ENCODE measurements at regions not wholly inside any gene's neighbourhood (a gene's known extent, or its start where the extent isn't known, plus 50 kb on each side); places are given as distances from the start of the nearest gene placed in this dataset.

DNA sequence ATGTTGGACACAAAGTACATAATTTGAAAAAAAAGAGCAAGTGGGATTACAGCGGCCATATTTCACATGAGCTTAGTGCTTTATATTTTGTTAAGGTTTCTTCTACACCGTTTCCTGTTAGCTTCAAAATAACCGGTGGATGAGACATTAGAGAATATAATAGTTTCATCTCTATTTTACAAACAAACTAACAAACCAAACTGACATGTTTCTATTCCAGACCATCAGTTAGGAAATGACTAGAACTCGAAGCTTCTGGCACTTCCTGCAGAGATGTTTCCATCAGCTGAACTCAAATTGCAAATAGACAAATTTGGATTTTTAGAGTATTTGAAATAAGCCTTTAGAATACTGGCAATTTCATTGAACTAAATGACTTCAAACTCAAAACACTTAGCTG lies 86.5 kb downstream of the MTRR start:
- no peak for DNase-seq

- DNase-seq: no peak
Measured at GRCh38 chr5:7957329-7957728, 88.4 kb downstream of the MTRR start.

GRCh38 chr5:7960142-7960541 lies 91.2 kb downstream of the MTRR start:
- no peak for DNase-seq

GRCh38 chr5:7961540-7961939 lies 92.6 kb downstream of the MTRR start:
- no peak for DNase-seq

- no peak for DNase-seq
Measured at GRCh38 chr5:7970816-7971215, 101.9 kb downstream of the MTRR start.

- no peak for DNase-seq
Measured at GRCh38 chr5:7976411-7977190, 107.7 kb downstream of the MTRR start.

DNA sequence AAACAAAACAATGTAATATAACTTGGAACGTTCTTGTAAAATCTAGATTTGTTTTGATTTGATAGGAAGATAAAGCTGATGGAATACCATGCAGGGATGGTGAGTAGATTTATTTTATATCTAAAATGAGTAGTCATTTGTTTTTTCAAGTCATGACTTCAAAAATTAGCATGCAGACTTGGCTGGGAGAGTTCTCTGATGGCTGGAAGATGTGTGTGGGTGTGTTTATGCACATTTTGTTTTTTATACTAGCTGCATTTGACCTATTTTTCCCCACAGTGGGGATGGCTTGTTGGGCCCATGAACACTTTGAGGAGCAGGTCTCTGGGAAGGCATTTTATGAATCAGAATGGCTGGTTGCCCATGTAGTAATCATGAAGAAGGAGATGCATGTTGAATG lies 109.2 kb downstream of the MTRR start:
- no peak for DNase-seq

GRCh38 chr5:7978991-7979390 lies 110.0 kb downstream of the MTRR start:
- no peak for DNase-seq

DNA sequence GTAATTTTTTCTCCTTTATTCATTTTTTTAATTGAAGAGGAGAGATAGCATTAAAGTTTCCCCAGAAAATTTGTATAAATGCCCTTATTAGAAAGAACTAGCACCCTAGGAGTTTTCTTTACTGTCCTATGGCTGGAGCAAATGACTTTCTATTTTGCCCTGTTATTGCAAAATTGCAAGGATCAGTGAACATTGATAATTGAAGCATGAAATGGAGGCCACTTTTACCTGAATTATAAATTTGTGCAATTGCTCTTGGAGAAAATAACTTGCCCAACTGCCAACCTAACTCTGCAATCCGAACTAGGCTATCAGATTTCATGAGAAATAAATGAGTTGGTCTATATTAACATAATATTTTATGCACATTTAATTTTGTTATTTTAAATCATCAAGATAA lies 111.9 kb downstream of the MTRR start:
- DNase-seq: no peak

- no peak for DNase-seq
Measured at GRCh38 chr5:7983433-7983832, 114.5 kb downstream of the MTRR start.

DNA sequence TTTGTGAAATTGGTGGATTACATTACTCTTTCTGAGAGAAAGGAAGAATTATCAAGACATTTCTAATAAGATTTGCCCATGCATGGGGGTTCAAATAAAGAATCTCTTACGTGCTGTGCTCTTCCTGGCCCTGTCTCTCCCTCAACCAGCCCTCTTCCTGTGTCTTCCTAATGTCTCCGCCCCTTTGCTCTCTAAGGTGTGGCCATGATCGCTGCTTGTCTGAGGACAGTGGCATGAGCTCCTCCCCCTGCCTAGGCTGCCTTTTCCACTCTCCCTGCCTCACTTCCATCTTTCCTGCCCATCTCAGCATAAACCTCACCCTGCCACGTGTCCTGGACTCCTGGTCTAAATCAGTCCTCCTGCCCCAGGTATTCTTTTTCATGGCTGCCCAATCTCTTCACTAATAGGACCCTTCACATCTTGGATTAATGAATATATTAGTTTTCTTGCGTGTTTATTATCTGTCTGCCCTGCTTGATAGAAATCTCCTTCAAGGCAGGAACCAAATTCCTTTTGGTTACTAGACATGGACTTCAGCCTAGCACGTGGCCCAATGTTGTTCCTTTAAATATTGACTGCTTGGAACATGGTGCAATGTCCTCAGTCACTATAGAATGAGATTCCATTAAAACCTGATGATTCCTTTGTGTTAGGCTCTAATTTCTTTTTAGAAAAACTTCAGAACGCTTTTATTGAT lies 122.3 kb downstream of the MTRR start:
- DNase-seq: peak; percentile 51

GRCh38 chr5:7995688-7996294 lies 126.8 kb downstream of the MTRR start:
- no peak for DNase-seq

- DNase-seq: no peak
Measured at GRCh38 chr5:8005416-8005815, 136.5 kb downstream of the MTRR start.

DNA sequence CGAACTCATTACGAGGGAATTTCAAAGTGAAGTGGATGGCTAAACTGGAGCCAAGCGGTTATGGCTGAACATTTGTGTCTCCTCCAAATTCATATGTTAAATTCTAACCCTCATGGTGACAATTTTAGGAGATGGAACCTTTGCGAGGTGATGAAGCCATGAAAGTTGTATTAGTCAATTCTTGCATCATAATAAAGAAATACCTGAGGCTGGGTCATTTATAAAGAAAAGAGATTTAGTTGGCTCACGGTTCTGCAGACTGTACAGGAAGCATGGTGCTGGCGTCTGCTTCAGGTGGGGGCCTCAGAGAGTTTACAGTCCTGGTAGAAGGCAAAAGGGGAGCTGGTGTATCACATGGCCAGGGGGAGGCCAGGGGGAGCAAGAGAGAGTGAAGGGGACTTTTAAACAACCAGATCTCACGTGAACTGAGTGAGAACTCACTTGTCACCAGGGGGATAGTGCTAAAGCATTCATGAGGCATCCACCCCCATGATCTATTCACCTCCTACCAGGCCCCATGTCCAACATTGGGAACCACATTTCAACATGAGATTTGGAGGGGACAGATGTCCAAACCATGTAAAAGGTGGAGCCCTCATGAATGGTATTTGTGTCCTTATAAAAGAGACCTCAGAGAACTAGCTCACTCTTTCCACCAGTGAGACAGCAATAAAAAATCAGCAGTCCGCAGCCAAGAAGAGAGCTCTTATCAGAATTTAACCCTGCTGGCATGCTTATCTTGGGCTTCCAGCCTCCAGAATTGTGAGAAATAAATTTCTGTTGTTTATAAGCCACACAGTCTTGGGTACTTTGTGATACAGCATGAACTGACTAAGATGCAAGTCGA lies 143.4 kb downstream of the MTRR start:
- DNase-seq: no peak

DNA sequence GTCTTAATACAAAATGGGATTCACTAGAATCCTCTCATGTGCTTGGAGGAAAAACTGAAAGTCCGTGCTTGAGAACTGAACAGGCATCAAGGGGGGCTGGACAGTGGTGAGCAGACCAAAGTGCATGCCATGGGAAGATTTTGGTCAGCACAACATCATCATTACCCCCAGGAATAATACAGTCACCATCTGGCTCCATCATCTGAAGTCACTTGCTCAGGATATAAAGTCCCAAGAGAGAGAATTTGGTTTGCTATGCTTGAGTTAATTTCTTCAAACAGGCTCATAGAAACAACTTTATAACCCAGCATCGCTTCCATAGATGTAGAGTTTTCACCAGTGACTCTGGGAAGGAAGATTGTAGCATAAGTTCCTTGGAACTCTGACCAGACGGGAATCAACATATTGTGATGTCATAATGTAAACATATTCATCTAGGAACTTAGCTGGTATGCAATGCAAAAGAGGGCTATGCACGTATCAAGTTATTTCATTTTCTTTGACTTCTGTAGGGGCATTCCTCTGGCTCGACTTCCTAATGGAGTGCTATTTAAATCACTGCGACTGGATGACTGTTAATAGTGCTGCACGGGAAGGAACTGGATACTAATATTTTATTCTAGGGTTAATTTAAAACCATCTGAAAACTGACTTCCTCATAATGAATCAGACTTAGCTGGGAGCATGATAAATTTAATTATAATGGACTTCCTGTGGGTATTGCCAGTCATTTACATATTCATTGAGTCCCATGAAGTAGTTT lies 145.2 kb downstream of the MTRR start:
- DNase-seq: no peak

- no peak for DNase-seq
Measured at GRCh38 chr5:8019719-8020218, 150.8 kb downstream of the MTRR start.

- no peak for DNase-seq
Measured at GRCh38 chr5:8020861-8021514, 152.0 kb downstream of the MTRR start.

- no peak for DNase-seq
Measured at GRCh38 chr5:8028243-8028642, 159.3 kb downstream of the MTRR start.

GRCh38 chr5:8033261-8033660 lies 164.3 kb downstream of the MTRR start:
- DNase-seq: peak; percentile 9

DNA sequence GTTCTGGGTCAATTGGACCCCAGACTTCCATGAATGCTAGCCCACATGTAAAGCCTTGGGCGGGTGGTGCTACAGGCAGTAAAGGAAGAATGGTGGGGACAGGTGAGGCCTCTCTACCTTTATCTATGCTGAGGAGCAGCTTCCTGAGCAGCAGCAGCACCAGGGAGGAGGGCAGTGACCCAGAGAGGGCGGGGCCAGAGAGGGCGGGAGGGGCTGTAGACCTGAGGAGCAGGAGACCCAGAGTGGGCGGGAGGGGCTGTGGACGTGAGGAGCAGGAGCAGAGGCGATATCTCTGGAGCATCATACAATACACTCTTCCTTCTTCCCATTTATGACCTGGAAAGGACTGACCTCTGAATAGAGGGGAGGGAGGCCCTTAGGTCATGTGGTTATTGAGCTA lies 165.9 kb downstream of the MTRR start:
- DNase-seq: no peak

DNA sequence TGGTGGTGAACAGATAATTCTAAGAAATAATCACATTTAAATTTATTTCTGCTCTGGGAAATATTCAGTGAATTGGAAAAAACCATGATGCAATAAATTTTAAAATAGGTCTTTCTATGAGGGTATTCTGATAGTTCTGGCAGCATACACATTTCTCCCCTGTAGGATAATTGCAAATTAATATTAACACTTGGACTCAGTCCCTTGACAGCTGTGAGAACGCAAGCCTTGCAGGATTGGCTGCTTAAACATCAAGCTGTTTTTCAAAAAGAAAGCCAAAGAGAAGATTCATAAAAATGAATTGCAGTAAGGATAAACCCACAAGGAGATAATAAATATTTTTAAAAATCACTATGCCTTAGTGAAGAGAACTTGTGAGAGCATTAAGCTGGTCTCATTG lies 180.0 kb downstream of the MTRR start:
- no peak for DNase-seq

Data from NCI-H69 (cell line).